ENCODE measurements at regions not wholly inside any gene's neighbourhood (a gene's known extent, or its start where the extent isn't known, plus 50 kb on each side); places are given as distances from the start of the nearest gene placed in this dataset.

- no peak for TF ChIP-seq CTCF (IDR thresholded peaks at IDR 0.05)
- no peak for TF ChIP-seq POLR2A (IDR thresholded peaks at IDR 0.05)
Observed at GRCh38 chr4:184879271-184879670, 53.5 kb upstream of the ACSL1 start.
